HG03571 (cell line): ENCODE measurements at regions not wholly inside any gene's neighbourhood (a gene's known extent, or its start where the extent isn't known, plus 50 kb on each side); places are given as distances from the start of the nearest gene placed in this dataset.

Source experiments
- ATAC-seq: cut with Tn5 transposase; IDR thresholded peaks from one replicate; pipeline ENCODE4 v1.9.1; 2021; ENCODE audit not compliant: unreplicated experiment

GRCh38 chr20:24761220-24762065 is 187.6 kb upstream of the CST7 start:
- no peak for ATAC-seq

DNA sequence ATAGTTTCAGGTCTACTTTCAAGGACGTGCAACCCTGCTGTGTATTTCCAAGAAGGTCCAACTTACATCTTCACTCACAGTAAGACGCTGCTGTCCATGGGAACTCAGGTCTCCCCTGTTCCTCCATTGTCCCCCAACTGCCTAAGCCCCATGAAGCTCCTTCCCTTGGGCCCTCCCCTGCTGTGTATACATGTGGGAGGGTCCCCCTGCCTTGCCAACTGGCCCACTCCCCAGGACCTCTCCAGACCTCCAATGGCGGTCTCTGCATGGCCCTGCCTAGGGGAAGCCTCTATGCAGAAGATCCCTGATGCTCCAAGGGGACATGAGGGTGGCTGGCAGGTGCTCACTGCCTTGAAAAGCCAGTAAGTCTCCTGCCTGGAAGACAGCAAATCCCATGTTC is 186.7 kb upstream of the CST7 start:
- ATAC-seq = no peak

DNA sequence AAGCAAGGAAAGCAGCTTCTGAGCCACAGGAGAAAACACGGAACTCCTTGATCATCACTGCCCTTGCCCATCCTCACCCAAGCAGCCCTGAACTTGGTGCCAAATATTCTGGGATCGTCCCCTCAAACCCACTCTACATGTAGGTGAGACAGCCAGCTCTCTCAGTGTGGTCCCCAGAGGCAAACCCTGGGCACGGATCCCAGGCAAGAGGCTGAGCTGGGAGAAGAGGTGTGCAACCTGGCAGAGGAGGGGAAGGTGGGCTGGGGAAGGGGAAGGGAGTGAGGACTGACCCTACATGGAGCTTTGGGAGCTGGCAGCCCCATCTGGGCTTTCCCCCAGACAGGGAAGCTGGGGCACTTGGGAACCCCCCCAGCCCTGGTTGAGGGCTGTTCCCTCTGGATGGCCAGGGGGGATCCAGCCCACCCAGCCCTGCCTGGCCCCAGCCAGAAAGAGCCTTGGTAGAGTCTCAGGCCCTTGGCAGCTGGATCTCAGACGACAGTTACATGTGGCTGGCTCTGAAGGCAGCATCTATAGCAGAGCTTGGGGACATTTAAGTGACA is 186.2 kb upstream of the CST7 start:
- no peak for ATAC-seq

GRCh38 chr20:24763386-24764026 is 185.6 kb upstream of the CST7 start:
- ATAC-seq = no peak

GRCh38 chr20:24764027-24764793 is 184.9 kb upstream of the CST7 start:
- no peak for ATAC-seq

DNA sequence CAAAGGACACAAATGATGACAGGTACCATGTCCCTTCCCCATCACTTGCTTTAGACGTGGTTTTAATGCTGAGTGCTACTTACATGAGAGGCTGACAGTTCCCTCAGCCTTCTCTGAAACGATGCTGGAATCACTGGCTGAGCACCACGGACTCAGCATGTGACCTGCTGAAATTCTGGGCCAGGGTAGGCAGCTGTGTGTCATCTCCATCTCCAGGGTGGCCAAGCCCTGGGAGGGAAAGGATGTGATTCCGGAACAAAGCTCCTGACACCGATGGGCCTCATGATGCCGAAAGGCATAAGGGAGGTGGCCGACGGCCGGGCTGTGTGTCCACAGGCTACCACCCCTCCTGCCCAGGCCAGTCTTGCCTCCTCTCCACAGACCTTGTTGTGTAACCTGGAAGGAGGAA is 184.3 kb upstream of the CST7 start:
- no peak for ATAC-seq

- no peak for ATAC-seq
These were observed 183.5 kb upstream of the CST7 start for GRCh38 chr20:24765316-24766142.

- ATAC-seq = no peak
These were observed 182.9 kb upstream of the CST7 start for GRCh38 chr20:24766143-24766527.

DNA sequence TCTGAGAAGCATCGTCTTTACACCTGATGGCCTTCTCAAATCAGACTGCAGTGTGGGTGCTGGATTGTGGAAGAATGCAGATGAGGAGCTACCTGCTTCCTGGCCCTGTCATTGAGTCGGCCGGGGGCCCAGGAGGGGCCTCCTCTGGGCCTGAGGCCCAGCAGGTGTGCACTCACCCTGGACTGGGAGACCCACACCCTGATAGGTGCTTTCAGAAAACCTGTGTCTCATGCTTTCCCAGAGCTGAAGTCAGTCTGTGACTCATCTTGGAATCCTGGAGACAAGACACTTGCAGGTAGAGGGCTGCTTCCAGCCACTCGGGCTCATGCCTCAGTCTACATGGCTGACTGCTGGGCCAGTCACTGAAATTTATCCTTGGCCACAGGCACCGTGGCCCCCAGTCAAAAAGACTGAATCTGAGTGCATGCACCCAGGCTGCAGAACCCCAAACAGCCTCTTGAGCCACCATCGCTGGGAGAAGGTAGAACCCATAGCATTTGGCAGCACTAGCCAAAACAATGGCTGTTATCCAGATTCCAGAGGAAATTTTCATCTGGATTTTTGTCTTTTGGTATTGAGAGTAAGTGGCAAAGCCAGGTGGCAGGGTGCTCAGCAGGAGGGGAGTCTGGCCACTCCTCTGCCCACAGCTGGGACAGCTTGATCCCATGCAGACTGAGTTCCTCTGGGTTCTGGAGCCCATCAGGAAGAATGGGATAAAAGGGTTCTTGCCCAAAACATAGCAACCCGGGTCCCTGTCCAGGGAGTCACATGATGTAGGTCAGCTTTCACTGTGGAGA is 182.0 kb upstream of the CST7 start:
- ATAC-seq = no peak

DNA sequence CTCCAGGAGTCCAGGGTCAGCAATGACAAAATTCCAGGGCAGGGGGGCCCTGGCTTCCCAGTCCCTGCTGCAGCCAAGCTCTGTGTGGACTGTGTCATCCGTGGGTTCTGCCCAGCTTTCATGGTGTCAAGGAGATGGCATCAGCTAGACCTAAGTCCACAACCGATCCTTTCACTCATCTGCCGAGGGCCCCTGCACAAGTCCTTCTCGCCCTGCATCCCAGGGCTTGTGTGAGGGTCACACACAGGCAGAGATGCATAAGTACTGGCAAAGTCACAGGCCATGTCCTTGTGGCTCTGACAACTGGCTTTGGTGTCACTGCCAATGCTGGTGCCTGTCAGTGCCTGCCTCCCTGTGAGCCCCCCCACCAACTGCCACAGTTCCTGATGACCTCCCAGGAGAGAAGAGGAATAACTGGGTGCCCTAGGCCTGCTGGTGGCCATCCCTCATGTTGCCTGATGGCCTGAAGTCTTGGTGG is 181.4 kb upstream of the CST7 start:
- ATAC-seq = no peak

DNA sequence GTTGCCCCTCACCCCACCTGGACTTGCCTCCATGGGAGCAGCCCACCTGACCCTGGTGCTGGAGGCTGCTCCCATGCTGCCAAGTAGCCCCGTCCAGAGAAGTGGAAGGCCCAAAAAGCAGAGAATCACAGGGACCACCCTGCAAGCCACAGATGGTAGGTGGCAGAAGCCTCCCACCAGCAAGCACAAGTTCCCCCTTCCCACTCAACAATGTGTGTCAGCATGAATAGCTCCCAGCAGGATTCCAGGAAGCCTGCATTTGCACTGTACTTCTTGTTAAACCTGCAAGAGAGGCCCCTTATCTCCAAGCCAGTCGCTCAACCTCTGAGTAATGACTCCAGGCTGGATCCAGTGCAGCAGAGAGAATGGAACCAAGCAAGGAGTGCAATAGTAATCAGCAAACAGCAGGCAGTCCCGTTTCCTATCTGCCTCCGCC is 180.8 kb upstream of the CST7 start:
- ATAC-seq = no peak

DNA sequence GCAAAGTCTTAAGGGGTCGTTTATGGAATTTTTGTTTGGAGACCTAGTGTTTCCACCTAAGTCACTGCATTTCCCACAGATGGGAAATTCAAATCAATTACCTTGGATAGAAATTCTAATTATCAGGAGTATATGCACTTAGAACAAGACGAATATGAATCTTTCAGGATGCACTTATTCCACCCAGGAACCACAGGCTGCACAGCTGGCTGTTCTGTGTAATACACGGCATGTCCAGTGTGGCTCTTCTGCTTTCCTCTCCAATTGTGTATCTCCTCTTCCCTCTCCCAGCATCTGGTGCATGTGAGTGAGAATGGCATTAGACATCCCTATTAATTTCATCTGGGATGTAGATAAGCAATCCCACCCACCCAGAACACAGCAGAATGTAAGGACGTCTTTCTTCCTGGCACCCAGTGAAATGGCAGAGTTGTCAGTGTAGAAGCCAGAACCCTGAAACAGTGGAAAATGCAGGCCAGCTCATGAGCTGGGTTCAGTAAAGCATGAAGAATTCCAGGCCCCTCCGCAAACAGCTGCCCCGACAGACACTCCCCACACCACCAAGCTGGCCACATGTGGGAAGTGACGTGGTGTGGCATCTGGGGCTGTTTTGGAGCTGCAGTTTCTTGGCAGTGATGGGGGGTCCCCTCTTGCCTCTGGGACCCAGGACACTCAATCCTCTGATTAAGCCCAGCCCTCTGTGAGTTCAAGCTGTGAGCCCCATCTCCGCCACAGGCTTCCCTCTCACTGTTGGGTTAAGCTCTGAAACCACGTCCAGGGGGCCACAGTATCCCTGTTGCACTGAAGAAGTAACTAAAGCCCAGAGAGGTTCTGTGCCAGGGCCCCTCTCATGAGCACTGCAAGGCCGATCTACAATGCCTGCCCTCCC is 180.1 kb upstream of the CST7 start:
- ATAC-seq = no peak

DNA sequence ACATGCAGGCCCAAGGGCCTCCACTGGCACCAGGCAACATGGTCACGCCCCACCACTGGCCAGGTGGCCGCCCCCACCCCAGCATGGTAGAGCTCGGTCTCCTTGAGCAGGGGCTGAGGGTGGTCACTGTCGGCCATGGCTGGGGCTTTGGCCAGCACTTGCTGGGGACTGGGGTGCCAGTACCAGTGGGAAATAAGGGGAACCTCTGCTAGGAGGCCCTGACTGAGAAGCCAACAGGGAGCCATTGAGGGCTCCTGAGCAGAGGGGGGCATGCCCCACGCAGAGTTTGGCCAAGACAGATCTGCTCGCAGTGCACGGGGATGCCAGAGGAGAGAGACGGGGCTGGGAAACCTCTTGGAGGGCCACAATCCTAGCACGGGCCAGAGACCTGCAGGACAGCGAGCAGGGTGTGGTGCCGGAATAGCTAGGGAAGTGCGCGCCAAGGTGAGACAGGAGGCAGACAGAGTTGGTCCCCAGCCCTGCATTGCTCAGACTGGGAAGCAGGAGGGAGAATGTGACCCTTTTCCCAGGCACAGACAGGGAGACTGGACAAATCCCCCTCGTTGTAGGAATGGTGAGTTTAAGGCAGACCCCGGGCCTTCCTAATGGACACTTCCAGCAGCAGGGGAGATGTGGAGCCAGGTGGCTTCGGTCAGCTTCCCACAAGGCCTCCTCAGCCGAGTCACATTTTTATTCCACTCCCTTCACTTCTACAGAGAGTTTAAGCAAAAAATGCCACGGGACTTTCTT is 179.0 kb upstream of the CST7 start:
- no peak for ATAC-seq

GRCh38 chr20:24770628-24771541 is 178.2 kb upstream of the CST7 start:
- ATAC-seq = no peak

GRCh38 chr20:24771542-24772061 is 177.5 kb upstream of the CST7 start:
- no peak for ATAC-seq

DNA sequence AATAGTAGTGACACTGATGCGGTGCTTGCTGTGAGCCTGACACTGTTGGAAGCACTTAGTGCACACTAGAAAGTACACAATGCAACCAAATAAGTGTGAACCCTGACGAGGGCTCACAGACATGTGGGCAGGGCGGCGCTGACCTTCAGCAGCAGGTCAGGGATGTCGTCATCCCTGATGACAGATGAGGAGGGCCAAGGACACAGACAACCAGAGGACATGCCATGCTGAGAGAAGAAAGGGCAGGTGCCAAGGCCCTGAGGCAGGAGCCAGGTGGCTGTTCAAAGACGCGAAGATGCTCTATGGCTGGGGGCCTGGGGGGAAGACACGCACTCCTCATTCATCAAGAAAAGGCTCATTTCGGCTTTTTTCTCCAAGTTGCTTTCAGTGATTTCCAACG is 176.4 kb upstream of the CST7 start:
- ATAC-seq = no peak

DNA sequence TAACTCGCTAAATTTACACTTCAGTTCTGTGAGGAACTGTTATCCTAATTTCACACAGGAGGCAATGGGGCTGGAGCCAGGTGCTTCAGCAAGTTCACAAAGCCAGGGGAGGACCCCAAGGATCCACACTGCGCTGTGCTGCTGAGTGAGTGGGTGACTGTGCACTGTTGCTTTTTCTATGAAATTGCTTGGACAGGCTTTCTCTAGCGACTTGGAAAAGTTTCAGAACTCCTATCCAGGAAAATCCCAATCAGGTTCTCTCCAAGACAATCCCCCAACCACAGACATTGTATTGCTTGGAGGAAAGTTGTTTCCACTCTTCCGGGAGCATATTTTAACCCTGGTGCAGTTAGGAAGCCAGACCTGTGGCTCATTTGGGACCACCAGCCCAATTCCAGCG is 175.9 kb upstream of the CST7 start:
- ATAC-seq = no peak
